ENCODE measurements at regions not wholly inside any gene's neighbourhood (a gene's known extent, or its start where the extent isn't known, plus 50 kb on each side); places are given as distances from the start of the nearest gene placed in this dataset.

DNA sequence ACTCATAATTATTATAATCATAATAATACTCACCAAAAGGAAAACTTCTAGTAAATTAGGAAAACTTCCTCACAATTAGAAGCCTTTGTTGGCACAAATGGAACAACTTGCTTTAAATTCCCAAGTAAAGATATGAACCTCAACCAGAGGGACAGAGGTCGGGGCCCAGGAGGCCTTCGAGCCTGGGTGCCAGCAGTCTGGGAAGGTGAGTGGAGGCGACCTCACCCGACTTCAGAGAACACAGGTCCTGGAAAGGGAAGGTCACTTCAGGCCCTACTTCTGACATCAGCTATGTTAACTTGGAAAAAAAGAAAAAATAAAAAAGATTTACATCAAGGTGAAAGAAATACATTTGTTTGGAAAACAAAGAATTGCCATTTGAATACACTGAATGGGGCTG, 350.0 kb upstream of the MYT1L start:
- Histone ChIP-seq H3K27me3 (ENCODE audit: control insufficient read depth, insufficient read depth, low read length) (no peaks in the 10 kb centered on the region), H3K4ac (ENCODE audit: low read depth, low read length) (no peak overlapping the region), H2BK15ac (ENCODE audit: low read depth, low read length) (no peak overlapping the region), H4K5ac (ENCODE audit: low read depth, low read length) (no peak overlapping the region), H3K79me1 (ENCODE audit: low read depth in 1 of 2, low read length in 2 of 2) (no peaks in the 10 kb centered on the region), H3K36me3 (ENCODE audit: control insufficient read depth, insufficient read depth, low read length) (no peaks in the 10 kb centered on the region), H3K4me2 (ENCODE audit: low read depth, low read length) (no peak overlapping the region), H3K27ac (ENCODE audit: insufficient read depth, low read length) (no peak overlapping the region), H4K8ac (ENCODE audit: low read depth in 2 of 2, low read length in 2 of 2) (no peak overlapping the region), H3K4me1 (ENCODE audit: control insufficient read depth, insufficient read depth, low read length) (no peaks in the 10 kb centered on the region), H3K9me3 (ENCODE audit: control insufficient read depth, insufficient read depth, low read length) (peaks cover 13% of the 10 kb centered on the region), H2AFZ (replicated peaks; ENCODE audit: low read length, poor library complexity) (no peak overlapping the region), H3K14ac (replicated peaks; ENCODE audit: low read depth, low read length) (no peak overlapping the region), H3K18ac (ENCODE audit: low read depth, low read length) (no peak overlapping the region), H2BK20ac (ENCODE audit: low read depth, low read length) (no peak overlapping the region), H2AK5ac (ENCODE audit: low read depth, low read length) (no peak overlapping the region), H3K9me1 (ENCODE audit: insufficient read depth, low read length) (no peaks in the 10 kb centered on the region), H4K91ac (ENCODE audit: insufficient read depth, low read depth, low read length) (no peak overlapping the region), H3K56ac (ENCODE audit: extremely low read depth, insufficient read depth, low read length) (no peak overlapping the region), H2AK9ac (replicated peaks; ENCODE audit: low read depth, low read length, poor library complexity) (no peak overlapping the region), H3K9ac (ENCODE audit: low read depth, low read length) (no peak overlapping the region), H3K4me3 (ENCODE audit: insufficient read depth, low read depth, low read length) (no peak overlapping the region), H4K20me1 (ENCODE audit: insufficient read depth, low read length) (no peaks in the 10 kb centered on the region), H2BK5ac (ENCODE audit: low read depth, low read length, poor library complexity, severe bottlenecking) (no peak overlapping the region), H3K23ac (ENCODE audit: low read depth, low read length) (no peak overlapping the region), H2BK120ac (ENCODE audit: low read depth, low read length) (no peak overlapping the region)
- dilution Hi-C loops (cut with HindIII; ENCODE audit: low sequenced_read_pairs, unreplicated experiment) (no loop called here), in situ Hi-C loops (cut with MboI; ENCODE audit: low sequenced_read_pairs) (no loop called here), intact Hi-C loops (cut with micrococcal nuclease) (no loop called here)
- CTCF ChIA-PET, result no interaction called here
- TF ChIP-seq RAD21 (IDR thresholded peaks at IDR 0.05; ENCODE audit: low read length) (no peak), BHLHE40 (IDR thresholded peaks at IDR 0.05; ENCODE audit: low read depth, low read length) (no peak), FOS (IDR thresholded peaks at IDR 0.05; ENCODE audit: low read depth, low read length) (no peak), SMC3 (IDR thresholded peaks at IDR 0.05; ENCODE audit: low read depth, low read length) (no peak), NFE2L2 (IDR thresholded peaks at IDR 0.05; ENCODE audit: low read depth, low read length) (no peak), MAZ (IDR thresholded peaks at IDR 0.05; ENCODE audit: borderline replicate concordance, low read depth, low read length) (no peak), USF2 (IDR thresholded peaks at IDR 0.05; ENCODE audit: low read depth, low read length) (no peak), CEBPB (IDR thresholded peaks at IDR 0.05; ENCODE audit: low read depth, low read length) (no peak)
- WGBS, 2 experiments (ENCODE audit: extremely low coverage in 2 of 2, insufficient read length in 1 of 2), result no CpG with 5 or more reads among the region's 4 CpGs
- DNase-seq (no peak), ATAC-seq (ENCODE audit: low read depth) (no peak)
- BruUV-seq (replicated peaks), result no TSS peak
- POLR2A ChIA-PET (ENCODE audit: unreplicated experiment), result no interaction called here
